Nucleus accumbens (tissue), 56 donors: ENCODE measurements at regions not wholly inside any gene's neighbourhood (a gene's known extent, or its start where the extent isn't known, plus 50 kb on each side); places are given as distances from the start of the nearest gene placed in this dataset.
"Not testable (repeated sequence)": the region's sequence is repeated elsewhere in the genome, so short reads cannot be mapped to it uniquely, and the experiment has no call there.

Experiments
- DNase-seq, 56 donors: peaks; one replicate each; lab custom pipeline; 2025; lab: John Stamatoyannopoulos, UW

GRCh38 chr11:13128354-13128753 is 119.2 kb downstream of the RASSF10 start:
- no peak for DNase-seq

GRCh38 chr11:13134066-13134465 is 125.0 kb downstream of the RASSF10 start:
- no peak for DNase-seq

- peak in 1 of 56 donors; percentile 7 for DNase-seq
These were observed 125.8 kb downstream of the RASSF10 start for GRCh38 chr11:13134886-13135285.

- peak in 46 of 56 donors; percentile 6 to 83 (median 56) for DNase-seq
These were observed 126.5 kb downstream of the RASSF10 start for GRCh38 chr11:13135385-13136271.

GRCh38 chr11:13136272-13136596 is 127.1 kb downstream of the RASSF10 start:
- DNase-seq: no peak

- DNase-seq: no peak
These were observed 128.8 kb downstream of the RASSF10 start for GRCh38 chr11:13137844-13138301.

GRCh38 chr11:13139085-13139484 is 130.0 kb downstream of the RASSF10 start:
- DNase-seq: not testable (repeated sequence)

- peak in 4 of 56 donors; percentile 1 to 21 (median 8) for DNase-seq
These were observed 131.1 kb downstream of the RASSF10 start for GRCh38 chr11:13140028-13140870.

GRCh38 chr11:13140873-13141655 is 131.9 kb downstream of the RASSF10 start:
- peak in 7 of 56 donors; percentile 2 to 56 (median 10) for DNase-seq

GRCh38 chr11:13141731-13142709 is 132.9 kb downstream of the RASSF10 start:
- no peak for DNase-seq

DNA sequence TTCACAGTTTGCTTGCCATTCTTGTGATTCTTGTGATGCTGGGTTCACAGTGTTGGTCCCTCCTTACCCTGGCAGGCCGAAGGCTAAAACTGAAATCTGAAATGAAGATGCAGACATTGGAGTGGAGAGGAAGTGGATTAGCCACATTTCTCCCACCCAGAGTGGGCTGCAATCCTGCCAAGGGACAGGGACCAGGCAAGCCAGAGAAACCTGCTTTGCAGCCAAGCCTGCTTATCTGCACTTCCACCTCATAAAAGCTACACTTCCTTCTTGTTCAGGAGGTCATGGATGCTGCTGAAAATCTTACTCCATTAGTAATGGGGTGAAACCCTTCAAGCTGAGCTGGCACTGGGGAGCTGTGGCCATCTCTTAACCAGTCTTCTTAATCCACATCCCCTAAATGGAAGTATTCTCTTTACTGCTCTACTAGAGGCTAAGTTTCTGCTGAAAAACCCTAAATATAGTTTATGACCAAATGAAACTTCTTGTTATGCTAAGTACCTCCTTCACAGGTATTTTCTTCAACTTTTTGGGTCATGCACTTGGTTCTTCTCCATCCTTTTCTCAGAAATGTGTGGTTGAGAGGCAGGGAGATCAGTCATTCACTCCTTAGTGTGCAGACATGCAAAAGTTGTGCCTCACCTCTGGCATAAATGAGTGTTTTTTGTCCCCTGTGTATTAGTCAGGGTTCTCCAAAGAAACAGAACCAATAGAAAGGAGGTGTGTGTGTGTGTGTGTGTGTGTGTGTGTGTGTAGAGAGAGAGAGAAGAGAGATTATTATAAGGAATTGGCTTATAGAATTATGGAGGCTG is 133.9 kb upstream of the BMAL1 start:
- no peak for DNase-seq

DNA sequence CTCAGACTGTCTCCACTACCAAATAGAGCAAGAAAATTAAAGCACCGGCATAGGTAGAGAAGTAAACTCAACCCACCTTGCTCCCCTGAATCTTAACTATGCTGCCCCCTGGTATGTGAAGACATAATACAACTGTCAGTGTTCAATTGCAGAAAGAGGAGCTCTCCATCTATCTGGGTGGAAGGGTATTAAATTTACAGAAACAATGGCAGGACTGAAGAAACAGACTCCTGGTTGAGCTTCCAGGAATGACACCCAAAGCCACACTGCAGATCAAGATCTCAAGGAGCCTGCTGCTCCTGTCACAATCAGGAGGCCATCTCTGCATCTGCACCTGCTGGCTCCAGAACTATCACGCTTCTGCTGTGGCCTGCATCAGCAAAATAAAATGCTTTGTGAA is 132.1 kb upstream of the BMAL1 start:
- DNase-seq: no peak

GRCh38 chr11:13149991-13150390 is 127.6 kb upstream of the BMAL1 start:
- no peak for DNase-seq

GRCh38 chr11:13150487-13150886 is 127.1 kb upstream of the BMAL1 start:
- DNase-seq: no peak

GRCh38 chr11:13152264-13152663 is 125.3 kb upstream of the BMAL1 start:
- DNase-seq: no peak

- DNase-seq: peak in 1 of 56 donors; percentile 6
These were observed 124.7 kb upstream of the BMAL1 start for GRCh38 chr11:13152736-13153541.

DNA sequence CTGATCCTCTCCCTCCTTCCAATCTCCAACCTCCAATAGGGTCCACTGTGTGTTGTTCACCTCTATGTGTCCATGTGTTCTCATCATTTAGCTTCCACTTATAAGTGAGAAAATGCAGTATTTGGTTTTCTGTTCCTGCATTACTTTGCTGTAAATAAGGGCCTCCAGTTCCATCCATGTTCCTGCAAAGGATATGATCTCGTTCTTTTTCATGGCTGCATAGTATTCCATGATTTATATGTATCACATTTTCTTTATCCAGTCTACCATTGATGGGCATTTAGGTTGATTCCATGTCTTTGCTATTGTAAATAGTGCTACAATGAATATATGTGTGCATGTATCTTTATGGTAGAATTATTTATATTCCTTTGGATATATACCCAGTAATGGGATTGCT is 123.2 kb upstream of the BMAL1 start:
- DNase-seq: not testable (repeated sequence)

GRCh38 chr11:13160346-13160745 is 117.2 kb upstream of the BMAL1 start:
- peak in 15 of 56 donors; percentile 2 to 56 (median 21) for DNase-seq
